ENCODE measurements at regions not wholly inside any gene's neighbourhood (a gene's known extent, or its start where the extent isn't known, plus 50 kb on each side); places are given as distances from the start of the nearest gene placed in this dataset.

- Histone ChIP-seq H3K9me3 (ENCODE audit: control insufficient read depth, low read length) (no peaks in the 10 kb centered on the region), H3K36me3 (ENCODE audit: control insufficient read depth, insufficient read depth, low read length) (no peaks in the 10 kb centered on the region), H3K4me3 (ENCODE audit: extremely low read depth, insufficient read depth, low read length, poor library complexity, severe bottlenecking) (no peak overlapping the region), H3K27ac (ENCODE audit: low read depth, low read length, severe bottlenecking) (no peak overlapping the region), H3K4me1 (ENCODE audit: control insufficient read depth, insufficient read depth, low read length, poor library complexity, severe bottlenecking) (no peaks in the 10 kb centered on the region)
- WGBS, 2 experiments (ENCODE audit: insufficient coverage in 2 of 2), result 93% methylated on average over 6 to 7 of the region's 7 CpGs
Observed at GRCh38 chr1:228984646-228985631, 249.7 kb downstream of the RHOU start.

- H3K27ac ChIP-seq (ENCODE audit: low read depth, low read length, severe bottlenecking), result no peak overlapping the region
- 89 to 91% methylated on average over 2 of the region's 2 CpGs for WGBS, 2 experiments (ENCODE audit: insufficient coverage in 2 of 2)
- H3K36me3 ChIP-seq (ENCODE audit: control insufficient read depth, insufficient read depth, low read length), result no peaks in the 10 kb centered on the region
Observed at GRCh38 chr1:228985661-228986060, 250.4 kb downstream of the RHOU start.

GRCh38 chr1:228986093-228986904 lies 251.0 kb downstream of the RHOU start:
- H3K4me1 ChIP-seq (ENCODE audit: control insufficient read depth, insufficient read depth, low read length, poor library complexity, severe bottlenecking), result peaks cover 4% of the 10 kb centered on the region
- 85 to 91% methylated on average over 20 to 21 of the region's 22 CpGs for WGBS, 2 experiments (ENCODE audit: insufficient coverage in 2 of 2)
- no peak overlapping the region for H3K27ac ChIP-seq (ENCODE audit: low read depth, low read length, severe bottlenecking)
- no peaks in the 10 kb centered on the region for H3K36me3 ChIP-seq (ENCODE audit: control insufficient read depth, insufficient read depth, low read length)
- H3K9me3 ChIP-seq (ENCODE audit: control insufficient read depth, low read length), result no peaks in the 10 kb centered on the region
- no peak overlapping the region for H3K4me3 ChIP-seq (ENCODE audit: extremely low read depth, insufficient read depth, low read length, poor library complexity, severe bottlenecking)

More at GRCh38 chr1:228985661-228986060, 250.4 kb downstream of the RHOU start:
- H3K9me3 ChIP-seq (ENCODE audit: control insufficient read depth, low read length), result no peaks in the 10 kb centered on the region
- no peak overlapping the region for H3K4me3 ChIP-seq (ENCODE audit: extremely low read depth, insufficient read depth, low read length, poor library complexity, severe bottlenecking)
- peaks cover 4% of the 10 kb centered on the region for H3K4me1 ChIP-seq (ENCODE audit: control insufficient read depth, insufficient read depth, low read length, poor library complexity, severe bottlenecking)

GRCh38 chr1:228987286-228987685 lies 252.0 kb downstream of the RHOU start:
- 80% methylated on average over 1 of the region's 7 CpGs; no CpG with 5 or more reads in 1 of the 2 experiments for WGBS, 2 experiments (ENCODE audit: insufficient coverage in 2 of 2)
- no peak overlapping the region for H3K4me3 ChIP-seq (ENCODE audit: extremely low read depth, insufficient read depth, low read length, poor library complexity, severe bottlenecking)
- H3K36me3 ChIP-seq (ENCODE audit: control insufficient read depth, insufficient read depth, low read length), result no peaks in the 10 kb centered on the region
- no peaks in the 10 kb centered on the region for H3K9me3 ChIP-seq (ENCODE audit: control insufficient read depth, low read length)
- H3K27ac ChIP-seq (ENCODE audit: low read depth, low read length, severe bottlenecking), result no peak overlapping the region
- peaks cover 4% of the 10 kb centered on the region for H3K4me1 ChIP-seq (ENCODE audit: control insufficient read depth, insufficient read depth, low read length, poor library complexity, severe bottlenecking)

- Histone ChIP-seq H3K27ac (ENCODE audit: low read depth, low read length, severe bottlenecking) (no peak overlapping the region), H3K4me3 (ENCODE audit: extremely low read depth, insufficient read depth, low read length, poor library complexity, severe bottlenecking) (no peak overlapping the region), H3K36me3 (ENCODE audit: control insufficient read depth, insufficient read depth, low read length) (no peaks in the 10 kb centered on the region), H3K9me3 (ENCODE audit: control insufficient read depth, low read length) (no peaks in the 10 kb centered on the region), H3K4me1 (ENCODE audit: control insufficient read depth, insufficient read depth, low read length, poor library complexity, severe bottlenecking) (peaks cover 4% of the 10 kb centered on the region)
- WGBS, 2 experiments (ENCODE audit: insufficient coverage in 2 of 2), result 83 to 84% methylated on average over 7 of the region's 14 CpGs
Observed at GRCh38 chr1:228987736-228988506, 252.6 kb downstream of the RHOU start.

GRCh38 chr1:228988664-228989063 lies 253.4 kb downstream of the RHOU start:
- Histone ChIP-seq H3K36me3 (ENCODE audit: control insufficient read depth, insufficient read depth, low read length) (no peaks in the 10 kb centered on the region), H3K4me1 (ENCODE audit: control insufficient read depth, insufficient read depth, low read length, poor library complexity, severe bottlenecking) (peaks cover 4% of the 10 kb centered on the region), H3K27ac (ENCODE audit: low read depth, low read length, severe bottlenecking) (no peak overlapping the region), H3K4me3 (ENCODE audit: extremely low read depth, insufficient read depth, low read length, poor library complexity, severe bottlenecking) (no peak overlapping the region), H3K9me3 (ENCODE audit: control insufficient read depth, low read length) (no peaks in the 10 kb centered on the region)
- WGBS, 2 experiments (ENCODE audit: insufficient coverage in 2 of 2), result 74 to 89% methylated on average over 4 of the region's 6 CpGs

GRCh38 chr1:228989176-228989575 lies 253.9 kb downstream of the RHOU start:
- 85 to 92% methylated on average over 7 to 9 of the region's 9 CpGs for WGBS, 2 experiments (ENCODE audit: insufficient coverage in 2 of 2)
- no peak overlapping the region for H3K27ac ChIP-seq (ENCODE audit: low read depth, low read length, severe bottlenecking)
- no peaks in the 10 kb centered on the region for H3K36me3 ChIP-seq (ENCODE audit: control insufficient read depth, insufficient read depth, low read length)
- H3K4me1 ChIP-seq (ENCODE audit: control insufficient read depth, insufficient read depth, low read length, poor library complexity, severe bottlenecking), result peaks cover 4% of the 10 kb centered on the region
- no peaks in the 10 kb centered on the region for H3K9me3 ChIP-seq (ENCODE audit: control insufficient read depth, low read length)
- no peak overlapping the region for H3K4me3 ChIP-seq (ENCODE audit: extremely low read depth, insufficient read depth, low read length, poor library complexity, severe bottlenecking)

GRCh38 chr1:228989676-228989991 lies 254.4 kb downstream of the RHOU start:
- Histone ChIP-seq H3K36me3 (ENCODE audit: control insufficient read depth, insufficient read depth, low read length) (no peaks in the 10 kb centered on the region), H3K9me3 (ENCODE audit: control insufficient read depth, low read length) (no peaks in the 10 kb centered on the region), H3K27ac (ENCODE audit: low read depth, low read length, severe bottlenecking) (no peak overlapping the region), H3K4me1 (ENCODE audit: control insufficient read depth, insufficient read depth, low read length, poor library complexity, severe bottlenecking) (peaks cover 4% of the 10 kb centered on the region), H3K4me3 (ENCODE audit: extremely low read depth, insufficient read depth, low read length, poor library complexity, severe bottlenecking) (no peak overlapping the region)
- WGBS, 2 experiments (ENCODE audit: insufficient coverage in 2 of 2), result 94 to 96% methylated on average over 4 of the region's 5 CpGs

GRCh38 chr1:228989992-228990827 lies 254.9 kb downstream of the RHOU start:
- WGBS, 2 experiments (ENCODE audit: insufficient coverage in 2 of 2), result 79 to 92% methylated on average over 10 to 12 of the region's 12 CpGs
- peaks cover 4% of the 10 kb centered on the region for H3K4me1 ChIP-seq (ENCODE audit: control insufficient read depth, insufficient read depth, low read length, poor library complexity, severe bottlenecking)
- no peak overlapping the region for H3K4me3 ChIP-seq (ENCODE audit: extremely low read depth, insufficient read depth, low read length, poor library complexity, severe bottlenecking)
- H3K9me3 ChIP-seq (ENCODE audit: control insufficient read depth, low read length), result no peaks in the 10 kb centered on the region
- H3K36me3 ChIP-seq (ENCODE audit: control insufficient read depth, insufficient read depth, low read length), result no peaks in the 10 kb centered on the region
- H3K27ac ChIP-seq (ENCODE audit: low read depth, low read length, severe bottlenecking), result peak overlapping the region; percentile 53

All from mesodermal cell (in vitro differentiated cells).